ENCODE measurements at regions not wholly inside any gene's neighbourhood (a gene's known extent, or its start where the extent isn't known, plus 50 kb on each side); places are given as distances from the start of the nearest gene placed in this dataset.
"Not testable (repeated sequence)": the region's sequence is repeated elsewhere in the genome, so short reads cannot be mapped to it uniquely, and the experiment has no call there.

GRCh38 chr7:115356139-115356746 is 434.3 kb downstream of the MDFIC start:
- H3K36me3 Mint-ChIP-seq, result no peaks in the 10 kb centered on the region
- DNase-seq, result no peak
- H3K27me3 Mint-ChIP-seq, result peaks cover 0 to 6% (median 2%) of the 10 kb centered on the region in 5 donors
- no peak for ATAC-seq
- no peaks in the 10 kb centered on the region for H3K9me3 Mint-ChIP-seq
- POLR2A ChIA-PET, result no interaction called here
- no peak overlapping the region for H3K27ac Mint-ChIP-seq
- peaks cover 0 to 2% (median 0%) of the 10 kb centered on the region in 4 donors for H3K4me1 Mint-ChIP-seq
- H3K4me3 Mint-ChIP-seq, result no peak overlapping the region

DNA sequence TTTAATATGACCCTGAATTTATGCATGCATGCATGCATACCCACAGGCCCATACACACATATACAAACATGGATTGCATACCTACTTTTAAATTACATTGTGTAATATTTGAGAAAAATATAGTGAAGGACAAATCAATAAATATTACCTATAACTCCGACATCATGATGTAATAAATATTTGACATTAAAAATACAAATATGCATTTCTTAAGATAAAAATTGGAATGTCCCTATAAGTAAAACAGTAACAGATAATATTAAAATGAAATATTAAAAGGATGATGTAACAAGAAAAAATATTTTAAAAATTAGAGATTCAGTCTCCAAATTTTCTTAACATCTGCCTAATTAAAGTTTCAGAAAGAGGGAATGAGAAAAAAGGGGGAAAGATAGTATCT is 433.0 kb downstream of the MDFIC start:
- POLR2A ChIA-PET, result no interaction called here
- Mint-ChIP-seq H3K27me3 (peaks cover 0 to 6% (median 2%) of the 10 kb centered on the region in 5 donors), H3K4me3 (no peak overlapping the region), H3K36me3 (no peaks in the 10 kb centered on the region), H3K27ac (no peak overlapping the region), H3K4me1 (peaks cover 0 to 2% (median 0%) of the 10 kb centered on the region in 4 donors), H3K9me3 (no peaks in the 10 kb centered on the region)
- DNase-seq (no peak), ATAC-seq (no peak)

DNA sequence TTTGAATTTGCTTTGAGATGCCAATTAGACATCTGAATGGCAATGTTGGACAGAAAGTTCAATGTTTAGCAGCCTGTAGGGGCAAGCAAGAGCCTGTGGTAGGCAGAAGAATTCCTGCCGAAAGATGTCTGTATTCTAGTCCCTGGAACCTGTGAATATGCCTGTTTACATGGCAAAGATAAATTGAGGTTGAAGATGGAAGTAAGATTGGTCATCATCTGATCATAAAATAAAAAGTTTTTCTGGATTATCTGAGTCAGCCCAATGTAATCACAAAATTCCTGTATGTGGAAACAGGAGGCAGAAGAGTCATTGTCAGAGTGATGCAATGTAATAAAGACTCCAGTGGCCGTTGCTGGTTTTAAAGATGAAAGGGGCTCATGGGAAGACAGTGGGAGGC is 430.5 kb downstream of the MDFIC start:
- ATAC-seq (no peak), DNase-seq (no peak)
- no peaks in the 10 kb centered on the region for H3K36me3 Mint-ChIP-seq
- H3K27ac Mint-ChIP-seq, result no peak overlapping the region
- H3K27me3 Mint-ChIP-seq, result peaks cover 0 to 7% (median 2%) of the 10 kb centered on the region in 5 donors
- POLR2A ChIA-PET, result no interaction called here
- H3K9me3 Mint-ChIP-seq, result no peaks in the 10 kb centered on the region
- H3K4me3 Mint-ChIP-seq, result no peak overlapping the region
- no peaks in the 10 kb centered on the region for H3K4me1 Mint-ChIP-seq

DNA sequence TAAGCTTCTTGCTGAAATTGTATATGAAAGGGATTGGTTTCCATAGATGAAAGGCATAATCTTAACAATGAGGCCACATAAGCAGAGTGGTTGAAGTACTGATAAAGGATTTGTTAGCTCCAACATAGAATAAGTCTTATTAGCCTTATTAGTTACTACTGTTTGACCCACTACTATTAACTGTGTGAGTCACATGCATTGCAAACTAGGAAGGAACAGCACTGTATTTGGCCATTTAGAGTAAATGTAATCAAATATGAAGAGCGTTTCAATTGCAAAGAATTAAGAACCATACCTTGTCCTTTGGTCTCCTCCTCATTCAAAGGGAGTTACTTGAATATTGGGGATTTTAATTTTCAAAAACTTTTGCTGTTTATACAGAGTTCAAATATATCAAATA is 428.9 kb downstream of the MDFIC start:
- Mint-ChIP-seq H3K4me3 (no peak overlapping the region), H3K36me3 (no peaks in the 10 kb centered on the region), H3K4me1 (no peaks in the 10 kb centered on the region), H3K27me3 (peaks cover 0 to 7% (median 2%) of the 10 kb centered on the region in 5 donors), H3K9me3 (no peaks in the 10 kb centered on the region), H3K27ac (no peak overlapping the region)
- POLR2A ChIA-PET, result no interaction called here
- ATAC-seq, result no peak
- no peak for DNase-seq

- DNase-seq (no peak), ATAC-seq (no peak)
- no peaks in the 10 kb centered on the region for H3K9me3 Mint-ChIP-seq
- H3K27me3 Mint-ChIP-seq, result peaks cover 0 to 9% (median 2%) of the 10 kb centered on the region in 5 donors
- no peak overlapping the region for H3K27ac Mint-ChIP-seq
- POLR2A ChIA-PET, result no interaction called here
- H3K4me1 Mint-ChIP-seq, result no peaks in the 10 kb centered on the region
- no peak overlapping the region for H3K4me3 Mint-ChIP-seq
- no peaks in the 10 kb centered on the region for H3K36me3 Mint-ChIP-seq
Observed at GRCh38 chr7:115349635-115350034, 427.7 kb downstream of the MDFIC start.

DNA sequence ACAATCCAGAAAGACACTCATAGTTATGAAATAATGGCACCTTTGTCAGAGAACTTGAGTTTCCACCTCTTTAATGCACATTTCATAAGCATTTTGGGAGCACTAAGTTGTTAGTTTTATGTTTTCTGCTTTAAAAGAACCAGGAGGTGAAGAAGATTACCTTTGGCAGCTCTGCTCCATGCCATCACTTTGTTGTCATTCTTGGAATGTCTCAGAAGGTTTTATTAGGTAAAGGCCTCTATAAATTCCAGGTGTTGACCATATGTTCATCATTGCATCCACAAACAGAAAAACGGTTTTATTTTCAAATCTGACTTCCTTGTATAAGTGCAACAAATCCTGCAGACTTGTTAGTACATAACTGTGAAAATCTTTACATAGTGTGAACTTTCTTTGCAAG is 424.8 kb downstream of the MDFIC start:
- H3K27ac Mint-ChIP-seq, result no peak overlapping the region
- POLR2A ChIA-PET, result no interaction called here
- ATAC-seq (no peak), DNase-seq (no peak)
- H3K4me1 Mint-ChIP-seq, result no peaks in the 10 kb centered on the region
- peaks cover 0 to 10% (median 0%) of the 10 kb centered on the region in 5 donors for H3K27me3 Mint-ChIP-seq
- no peaks in the 10 kb centered on the region for H3K9me3 Mint-ChIP-seq
- H3K4me3 Mint-ChIP-seq, result no peak overlapping the region
- no peaks in the 10 kb centered on the region for H3K36me3 Mint-ChIP-seq

- peaks cover 0 to 6% (median 0%) of the 10 kb centered on the region in 9 donors for H3K9me3 Mint-ChIP-seq
- DNase-seq (no peak), ATAC-seq (no peak)
- POLR2A ChIA-PET, result no interaction called here
- peaks cover 0 to 10% (median 2%) of the 10 kb centered on the region in 5 donors for H3K27me3 Mint-ChIP-seq
- no peak overlapping the region for H3K27ac Mint-ChIP-seq
- no peaks in the 10 kb centered on the region for H3K4me1 Mint-ChIP-seq
- no peak overlapping the region for H3K4me3 Mint-ChIP-seq
- no peaks in the 10 kb centered on the region for H3K36me3 Mint-ChIP-seq
Observed at GRCh38 chr7:115340828-115341227, 418.9 kb downstream of the MDFIC start.

DNA sequence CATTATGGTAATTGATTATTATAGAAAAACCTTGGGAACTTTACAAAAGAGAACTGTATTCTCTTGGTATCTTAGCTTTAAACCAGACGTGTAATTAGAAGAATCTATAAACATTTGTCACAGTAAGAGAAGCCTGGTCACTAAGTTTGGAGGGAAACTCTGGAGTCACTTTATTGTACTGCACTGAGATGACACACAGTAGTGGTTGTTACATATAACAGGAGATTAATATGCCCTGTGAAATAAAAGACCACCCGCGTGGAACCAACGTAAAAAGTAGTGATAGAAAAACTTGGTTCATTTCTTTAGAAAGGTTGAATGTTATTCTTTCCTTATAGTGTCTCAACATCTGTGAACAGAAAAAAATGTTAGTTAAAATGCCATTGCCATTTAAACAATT is 416.1 kb downstream of the MDFIC start:
- H3K4me1 Mint-ChIP-seq, result no peaks in the 10 kb centered on the region
- no peak overlapping the region for H3K27ac Mint-ChIP-seq
- H3K27me3 Mint-ChIP-seq, result peaks cover 0 to 6% (median 0%) of the 10 kb centered on the region in 5 donors
- POLR2A ChIA-PET, result no interaction called here
- ATAC-seq (no peak), DNase-seq (no peak)
- no peak overlapping the region for H3K4me3 Mint-ChIP-seq
- H3K9me3 Mint-ChIP-seq, result peaks cover 0 to 6% (median 0%) of the 10 kb centered on the region in 9 donors
- no peaks in the 10 kb centered on the region for H3K36me3 Mint-ChIP-seq

DNA sequence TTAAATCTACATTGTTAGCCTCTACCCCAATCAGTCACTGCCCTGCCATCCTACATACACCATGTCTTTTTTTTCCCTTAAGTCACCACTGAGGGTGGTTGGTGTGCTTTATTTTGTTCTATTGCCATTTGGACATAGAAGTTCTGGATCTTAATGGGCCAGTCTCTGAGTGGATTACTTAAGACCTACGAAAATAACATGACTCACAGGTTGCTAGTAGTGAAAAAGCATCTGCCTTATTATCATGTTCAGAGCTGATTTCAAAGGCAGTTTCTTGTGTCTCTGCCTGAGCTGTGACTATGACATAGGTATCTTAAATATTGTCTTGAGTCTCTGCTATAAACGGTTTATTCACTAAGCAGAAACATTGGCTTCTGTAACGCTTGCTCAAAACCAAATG is 410.8 kb downstream of the MDFIC start:
- POLR2A ChIA-PET, result no interaction called here
- no peak overlapping the region for H3K27ac Mint-ChIP-seq
- no peaks in the 10 kb centered on the region for H3K36me3 Mint-ChIP-seq
- ATAC-seq (no peak), DNase-seq (no peak)
- no peaks in the 10 kb centered on the region for H3K9me3 Mint-ChIP-seq
- no peak overlapping the region for H3K4me3 Mint-ChIP-seq
- peaks cover 0 to 4% (median 2%) of the 10 kb centered on the region in 5 donors for H3K27me3 Mint-ChIP-seq
- no peaks in the 10 kb centered on the region for H3K4me1 Mint-ChIP-seq

DNA sequence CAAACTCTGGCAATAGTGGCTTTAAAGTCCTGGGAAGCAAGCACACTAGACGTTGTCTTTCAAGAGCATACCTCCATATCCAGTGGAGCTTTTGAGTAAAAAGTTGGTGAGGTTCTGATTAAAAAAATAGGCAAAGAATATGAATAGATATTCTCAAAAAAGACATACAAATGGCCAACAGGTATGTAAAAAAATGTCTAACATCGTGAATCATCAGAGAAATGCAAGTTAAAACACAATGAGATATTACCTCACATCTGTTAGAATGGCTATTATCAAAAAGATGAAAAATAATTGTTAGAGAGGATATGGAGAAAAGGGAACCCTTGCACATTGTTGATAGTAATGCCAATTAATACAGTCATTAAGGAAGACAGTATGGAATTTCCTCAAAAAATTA is 407.1 kb downstream of the MDFIC start:
- no peak overlapping the region for H3K27ac Mint-ChIP-seq
- ATAC-seq (no peak), DNase-seq (no peak)
- no peaks in the 10 kb centered on the region for H3K36me3 Mint-ChIP-seq
- POLR2A ChIA-PET, result no interaction called here
- no peaks in the 10 kb centered on the region for H3K4me1 Mint-ChIP-seq
- no peak overlapping the region for H3K4me3 Mint-ChIP-seq
- peaks cover 0 to 4% (median 0%) of the 10 kb centered on the region in 5 donors for H3K27me3 Mint-ChIP-seq
- H3K9me3 Mint-ChIP-seq, result no peaks in the 10 kb centered on the region

DNA sequence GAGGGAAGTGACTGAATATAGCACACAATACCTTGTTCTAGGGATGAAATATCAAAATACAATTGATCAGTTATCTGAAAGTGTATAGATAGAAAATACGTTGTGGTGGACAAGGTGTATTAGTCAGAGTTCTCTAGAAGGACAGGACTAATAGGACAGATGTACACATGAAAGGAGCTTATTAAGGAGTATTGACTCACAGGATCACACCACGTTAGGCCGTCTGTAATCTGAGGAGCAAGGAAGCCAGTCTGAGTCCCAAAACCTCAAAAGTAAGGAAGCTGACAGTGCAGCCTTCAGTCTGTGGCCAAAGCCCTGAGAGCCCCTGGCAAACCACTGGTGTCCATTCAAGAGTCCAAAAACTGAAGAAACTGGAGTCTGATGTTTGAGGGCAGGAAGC is 406.1 kb downstream of the MDFIC start:
- no peaks in the 10 kb centered on the region for H3K4me1 Mint-ChIP-seq
- H3K4me3 Mint-ChIP-seq, result no peak overlapping the region
- H3K36me3 Mint-ChIP-seq, result no peaks in the 10 kb centered on the region
- H3K9me3 Mint-ChIP-seq, result no peaks in the 10 kb centered on the region
- DNase-seq, result no peak
- no peak for ATAC-seq
- peaks cover 0 to 4% (median 0%) of the 10 kb centered on the region in 5 donors for H3K27me3 Mint-ChIP-seq
- POLR2A ChIA-PET, result no interaction called here
- H3K27ac Mint-ChIP-seq, result no peak overlapping the region

GRCh38 chr7:115327326-115327725 is 405.4 kb downstream of the MDFIC start:
- DNase-seq (no peak), ATAC-seq (no peak)
- no peak overlapping the region for H3K27ac Mint-ChIP-seq
- peaks cover 0 to under 1% (median 0%) of the 10 kb centered on the region in 5 donors for H3K27me3 Mint-ChIP-seq
- H3K4me1 Mint-ChIP-seq, result no peaks in the 10 kb centered on the region
- no peaks in the 10 kb centered on the region for H3K9me3 Mint-ChIP-seq
- POLR2A ChIA-PET, result no interaction called here
- H3K36me3 Mint-ChIP-seq, result no peaks in the 10 kb centered on the region
- no peak overlapping the region for H3K4me3 Mint-ChIP-seq

DNA sequence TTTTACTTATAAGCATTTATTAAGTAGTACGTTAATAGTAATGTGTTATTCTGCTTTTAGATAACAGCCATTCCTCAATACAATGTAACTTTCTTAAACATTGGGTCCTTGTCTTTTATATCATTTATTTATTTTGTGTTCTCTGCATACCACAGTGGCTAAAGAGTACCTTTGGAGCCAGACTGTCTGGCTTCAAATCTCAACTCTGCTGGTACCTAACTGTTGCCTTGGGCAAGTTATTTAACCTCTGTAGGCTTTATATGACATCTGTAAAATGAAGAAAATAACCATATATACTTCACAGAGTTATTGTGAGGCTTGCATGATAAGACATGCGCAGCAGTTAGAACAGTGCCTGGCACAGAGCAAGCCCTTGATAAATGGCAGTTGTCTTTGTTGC is 397.6 kb downstream of the MDFIC start:
- no peaks in the 10 kb centered on the region for H3K36me3 Mint-ChIP-seq
- no peak for DNase-seq

GRCh38 chr7:115310316-115310715 is 388.4 kb downstream of the MDFIC start:
- H3K36me3 Mint-ChIP-seq, DNase-seq, H3K27me3 Mint-ChIP-seq, H3K27ac Mint-ChIP-seq, H3K9me3 Mint-ChIP-seq, H3K4me1 Mint-ChIP-seq, POLR2A ChIA-PET, H3K4me3 Mint-ChIP-seq, ATAC-seq: not testable (repeated sequence)

More for the DNA sequence above, 397.6 kb downstream of the MDFIC start:
- ATAC-seq, result no peak
- Mint-ChIP-seq H3K9me3 (no peaks in the 10 kb centered on the region), H3K27me3 (peaks cover 3 to 21% (median 5%) of the 10 kb centered on the region in 5 donors), H3K4me1 (no peaks in the 10 kb centered on the region), H3K27ac (no peak overlapping the region), H3K4me3 (no peak overlapping the region)
- POLR2A ChIA-PET, result no interaction called here

Measured in naive thymus-derived CD8-positive, alpha-beta T cell (primary cell).